SK-N-SH (cell line): ENCODE measurements at regions not wholly inside any gene's neighbourhood (a gene's known extent, or its start where the extent isn't known, plus 50 kb on each side); places are given as distances from the start of the nearest gene placed in this dataset.

Experiments
- CTCF ChIA-PET: fragments of 300-600, 350-600 bp; formaldehyde crosslinking; extraction: SDS; loops from one replicate; lab custom pipeline; 2021; lab: Yijun Ruan, JAX
- POLR2A ChIA-PET: fragments of 350-600 bp; sonication (Branson Sonifier 250); formaldehyde crosslinking; extraction: SDS; loops from one replicate; lab custom pipeline; 2020; ENCODE audit warnings: antibody characterized with exemption, inconsistent platforms; lab: Yijun Ruan, JAX
- DNase-seq: peaks from one replicate; pipeline ENCODE4 v3.0.0; 2012
- H2AFZ ChIP-seq: fragments of 200-600 bp; sonication (generic); 2 replicates; pipeline ENCODE4 v1.8.1; 2016; ENCODE audit warnings: antibody characterized with exemption, mild to moderate bottlenecking, low read depth
- H3F3A ChIP-seq: fragments of 200-600 bp; sonication (generic); replicated peaks from 2 replicates; pipeline ENCODE3; 2016; ENCODE audit warnings: antibody characterized with exemption, mild to moderate bottlenecking; ENCODE audit not compliant: insufficient read depth
- H3K27ac ChIP-seq, 2 experiments: fragments of 200-500 bp in 1 of 2; fragments of 200-600 bp in 1 of 2; sonication (Bioruptor generic) in 1 of 2; sonication (generic), shearing (Covaris generic) in 1 of 2; 2 replicates each; pipeline versions ENCODE4 v1.5.1 to v1.6.1; 2014 to 2016; ENCODE audit warnings: low read depth in 2 of 2, inconsistent platforms in 1 of 2, low read length in 1 of 2, mild to moderate bottlenecking in 1 of 2, mixed read lengths in 1 of 2
- H3K27me3 ChIP-seq: fragments of 200-600 bp; sonication (generic), shearing (Covaris generic); 2 replicates; pipeline ENCODE4 v1.6.1; 2016; ENCODE audit warnings: mixed run types; ENCODE audit not compliant: insufficient read depth
- H3K36me3 ChIP-seq, 2 experiments: fragments of 200-500 bp in 1 of 2; fragments of 200-600 bp in 1 of 2; sonication (Bioruptor generic) in 1 of 2; sonication (generic) in 1 of 2; replicated peaks in 1 of 2; 2 replicates each; pipeline versions ENCODE3 to v1.5.1; 2014 to 2016; ENCODE audit warnings: low read length in 1 of 2, mild to moderate bottlenecking in 1 of 2; ENCODE audit not compliant: insufficient read depth in 2 of 2, control insufficient read depth in 1 of 2
- H3K4me1 ChIP-seq, 2 experiments: fragments of 200-500 bp in 1 of 2; fragments of 200-600 bp in 1 of 2; sonication (Bioruptor generic) in 1 of 2; sonication (generic), shearing (Covaris generic) in 1 of 2; 2 replicates each; pipeline versions ENCODE4 v1.5.1 to v1.6.1; 2014 to 2016; ENCODE audit warnings: low read depth in 1 of 2, low read length in 1 of 2, mixed run types in 1 of 2; ENCODE audit not compliant: insufficient read depth in 2 of 2, control insufficient read depth in 1 of 2
- H3K4me2 ChIP-seq: fragments of 200-600 bp; sonication (generic), shearing (Covaris generic); 2 replicates; pipeline ENCODE4 v1.6.1; 2017; ENCODE audit warnings: mixed run types
- H3K4me3 ChIP-seq, 2 experiments: fragments of 200-500 bp in 1 of 2; fragments of 200-600 bp in 1 of 2; sonication (Bioruptor generic) in 1 of 2; sonication (generic), shearing (Covaris generic) in 1 of 2; 2 replicates each; pipeline versions ENCODE4 v1.5.1 to v1.8.1; 2014 to 2016; ENCODE audit warnings: low read depth in 2 of 2, inconsistent platforms in 1 of 2, low read length in 1 of 2, mild to moderate bottlenecking in 1 of 2, mixed read lengths in 1 of 2, moderate library complexity in 1 of 2
- H3K79me2 ChIP-seq: fragments of 200-600 bp; sonication (generic); 2 replicates; pipeline ENCODE4 v1.8.1; 2017; ENCODE audit warnings: mild to moderate bottlenecking; ENCODE audit not compliant: insufficient read depth
- H3K9ac ChIP-seq: fragments of 200-600 bp; sonication (generic); 2 replicates; pipeline ENCODE4 v1.6.1; 2017; ENCODE audit warnings: mixed run types
- H3K9me2 ChIP-seq: fragments of 200-600 bp; sonication (generic); 2 replicates; pipeline ENCODE4 v1.6.1; 2017; ENCODE audit warnings: mixed run types
- H3K9me3 ChIP-seq: fragments of 200-600 bp; sonication (generic); 2 replicates; pipeline ENCODE4 v1.6.1; 2017; ENCODE audit warnings: mixed run types, mild to moderate bottlenecking, moderate library complexity
- H4K20me1 ChIP-seq: fragments of 200-600 bp; sonication (generic); 2 replicates; pipeline ENCODE4 v1.6.1; 2017; ENCODE audit warnings: mild to moderate bottlenecking, mixed run types; ENCODE audit not compliant: insufficient read depth
- CTCF ChIP-seq: fragments of 200-600 bp; sonication (generic); IDR thresholded peaks from 2 replicates; pipeline ENCODE4 v1.6.1; 2017; ENCODE audit warnings: antibody characterized with exemption, mild to moderate bottlenecking, moderate library complexity
- EP300 ChIP-seq, 2 experiments: IDR thresholded peaks; 2 replicates each; pipeline versions ENCODE4 v1.4.0 to v1.6.1; 2012; ENCODE audit warnings: borderline replicate concordance in 1 of 2, low read depth in 1 of 2, low read length in 1 of 2
- FOSL2 ChIP-seq: IDR thresholded peaks from 2 replicates; pipeline ENCODE4 v1.4.0; 2012; ENCODE audit warnings: low read depth, mild to moderate bottlenecking, moderate library complexity, borderline replicate concordance
- JUND ChIP-seq: IDR thresholded peaks from 2 replicates; pipeline ENCODE4 v1.4.0; 2012
- PBX3 ChIP-seq: IDR thresholded peaks from 2 replicates; pipeline ENCODE4; 2012
- RAD21 ChIP-seq: IDR thresholded peaks from 2 replicates; pipeline ENCODE4 v1.6.1; 2012; ENCODE audit warnings: mild to moderate bottlenecking, low read length
- RXRA ChIP-seq: IDR thresholded peaks from 2 replicates; pipeline ENCODE4 v1.4.0; 2012; ENCODE audit warnings: low read depth, mild to moderate bottlenecking, borderline replicate concordance
- TCF12 ChIP-seq: IDR thresholded peaks from 2 replicates; pipeline ENCODE4 v1.4.0; 2012
- USF1 ChIP-seq: IDR thresholded peaks from 2 replicates; pipeline ENCODE4 v1.4.0; 2012; ENCODE audit warnings: low read depth, borderline replicate concordance
- USF2 ChIP-seq: fragments of 150-350 bp; IDR thresholded peaks from 2 replicates; pipeline ENCODE4 v1.6.1; 2017; ENCODE audit warnings: antibody characterized with exemption, low read length, low read depth, borderline replicate concordance
- WGBS: methylation state at CpG from one replicate; pipeline ENCODE4 v1.1.6; 2017; ENCODE audit warnings: low lambda C conversion rate; 5-methylcytosine and 5-hydroxymethylcytosine counted together

GRCh38 chr7:116403265-116403664 is 96.3 kb upstream of the CAV2 start:
- H3K9ac ChIP-seq = no peak overlapping the region
- no peak overlapping the region for H2AFZ ChIP-seq
- ChIA-PET POLR2A (no interaction called here), CTCF (no interaction called here)
- H3K4me3 ChIP-seq = no peak overlapping the region
- no peaks in the 10 kb centered on the region for H3K36me3 ChIP-seq
- no peaks in the 10 kb centered on the region for H3K27me3 ChIP-seq
- peaks cover 17% of the 10 kb centered on the region for H3F3A ChIP-seq
- no peak for DNase-seq
- H4K20me1 ChIP-seq = no peaks in the 10 kb centered on the region
- H3K9me2 ChIP-seq = no peaks in the 10 kb centered on the region
- 38% methylated on average over 1 of the region's 1 CpG for WGBS
- H3K79me2 ChIP-seq = no peaks in the 10 kb centered on the region
- no peak overlapping the region for H3K4me2 ChIP-seq
- TF ChIP-seq PBX3 = peak; percentile 57
- TF ChIP-seq USF2 = no peak
- TF ChIP-seq RAD21 = no peak
- TF ChIP-seq EP300 (IDR thresholded peaks at IDR 0.05; ENCODE audit: borderline replicate concordance in 1 of 2, low read depth in 1 of 2, low read length in 1 of 2) = peak in 1 of 2 experiments; percentile 15; a peak in 1 of 4 replicates
- peak; percentile 32; the same call in 1 of the 2 replicates for TF ChIP-seq TCF12
- no peaks in the 10 kb centered on the region for H3K9me3 ChIP-seq
- H3K4me1 ChIP-seq = peaks cover 0 to 45% of the 10 kb centered on the region in 2 experiments; a peak in 2 of 4 replicates
- no peak overlapping the region; a peak in 1 of 4 replicates for H3K27ac ChIP-seq

GRCh38 chr7:116404389-116404788 is 95.1 kb upstream of the CAV2 start:
- POLR2A ChIA-PET = no interaction called here
- TF ChIP-seq RXRA (no peak), USF1 (no peak), FOSL2 (no peak), RAD21 (no peak), CTCF (no peak), JUND (no peak)
- H3F3A ChIP-seq = peaks cover 13% of the 10 kb centered on the region
- no peaks in the 10 kb centered on the region for H4K20me1 ChIP-seq
- no peaks in the 10 kb centered on the region for H3K9me3 ChIP-seq
- H3K27ac ChIP-seq = no peak overlapping the region
- no peak overlapping the region for H3K4me3 ChIP-seq
- H3K9ac ChIP-seq = no peak overlapping the region
- no peaks in the 10 kb centered on the region for H3K79me2 ChIP-seq
- H3K9me2 ChIP-seq = no peaks in the 10 kb centered on the region
- CTCF ChIA-PET = no interaction called here
- WGBS = 39% methylated on average over 3 of the region's 3 CpGs
- no peaks in the 10 kb centered on the region for H3K27me3 ChIP-seq
- DNase-seq = no peak
- H3K4me1 ChIP-seq = peaks cover 0 to 44% of the 10 kb centered on the region in 2 experiments; a peak in 2 of 4 replicates
- no peaks in the 10 kb centered on the region for H3K36me3 ChIP-seq
- no peak overlapping the region for H3K4me2 ChIP-seq
- H2AFZ ChIP-seq = no peak overlapping the region
